ENCODE measurements at regions not wholly inside any gene's neighbourhood (a gene's known extent, or its start where the extent isn't known, plus 50 kb on each side); places are given as distances from the start of the nearest gene placed in this dataset.

GRCh38 chr15:91431041-91431715 lies 331.1 kb downstream of the SV2B start:
- peaks cover 5% of the 10 kb centered on the region for H3K27me3 Mint-ChIP-seq (ENCODE audit: insufficient read depth)
- no peak overlapping the region for H3K27ac ChIP-seq (ENCODE audit: low read depth, low read length)
- DNase-seq: no peak
- no peak overlapping the region for H3K4me3 ChIP-seq (ENCODE audit: low read length)
- H3K27me3 ChIP-seq (ENCODE audit: control insufficient read depth, insufficient read depth, low read length, poor library complexity, severe bottlenecking): no peaks in the 10 kb centered on the region
- no peaks in the 10 kb centered on the region for H3K4me1 Mint-ChIP-seq
- no peaks in the 10 kb centered on the region for H3K36me3 ChIP-seq (ENCODE audit: control insufficient read depth, insufficient read depth, low read length)
- no peak overlapping the region for H3K9ac ChIP-seq (ENCODE audit: extremely low read depth, low read length, poor library complexity, severe bottlenecking)
- H3K9me3 Mint-ChIP-seq: no peaks in the 10 kb centered on the region
- H3K4me1 ChIP-seq (ENCODE audit: control insufficient read depth, insufficient read depth, low read length): no peaks in the 10 kb centered on the region
- H3K9me3 ChIP-seq (ENCODE audit: control insufficient read depth, low read length): no peaks in the 10 kb centered on the region
- no peak overlapping the region for H3K4me3 Mint-ChIP-seq
- no peaks in the 10 kb centered on the region for H3K36me3 Mint-ChIP-seq (ENCODE audit: low read depth)
- TF ChIP-seq CTCF (conservative IDR thresholded peaks at IDR 0.05): no peak
- no peak overlapping the region for H3K27ac Mint-ChIP-seq
- 86 to 95% methylated on average over 4 to 8 of the region's 8 CpGs for WGBS, 2 experiments (ENCODE audit: insufficient coverage in 1 of 2, insufficient read length in 1 of 2)

- Histone ChIP-seq H3K9me3 (ENCODE audit: control insufficient read depth, low read length) (no peaks in the 10 kb centered on the region), H3K9ac (ENCODE audit: extremely low read depth, low read length, poor library complexity, severe bottlenecking) (no peak overlapping the region), H3K27ac (ENCODE audit: low read depth, low read length) (no peak overlapping the region), H3K4me1 (ENCODE audit: control insufficient read depth, insufficient read depth, low read length) (no peaks in the 10 kb centered on the region), H3K4me3 (ENCODE audit: low read length) (no peak overlapping the region), H3K36me3 (ENCODE audit: control insufficient read depth, insufficient read depth, low read length) (no peaks in the 10 kb centered on the region), H3K27me3 (ENCODE audit: control insufficient read depth, insufficient read depth, low read length, poor library complexity, severe bottlenecking) (no peaks in the 10 kb centered on the region)
- Mint-ChIP-seq H3K4me1 (no peaks in the 10 kb centered on the region), H3K27ac (no peak overlapping the region), H3K36me3 (ENCODE audit: low read depth) (no peaks in the 10 kb centered on the region), H3K27me3 (ENCODE audit: insufficient read depth) (no peaks in the 10 kb centered on the region), H3K9me3 (no peaks in the 10 kb centered on the region), H3K4me3 (no peak overlapping the region)
- WGBS, 2 experiments (ENCODE audit: insufficient coverage in 1 of 2, insufficient read length in 1 of 2): 92% methylated on average over 2 of the region's 2 CpGs; no CpG with 5 or more reads in 1 of the 2 experiments
- TF ChIP-seq CTCF (conservative IDR thresholded peaks at IDR 0.05): no peak
- no peak for DNase-seq
Measured at GRCh38 chr15:91435113-91435512, 335.1 kb downstream of the SV2B start.

- no peaks in the 10 kb centered on the region for H3K4me1 Mint-ChIP-seq
- no peak overlapping the region for H3K9ac ChIP-seq (ENCODE audit: extremely low read depth, low read length, poor library complexity, severe bottlenecking)
- no peak overlapping the region for H3K27ac ChIP-seq (ENCODE audit: low read depth, low read length)
- H3K9me3 Mint-ChIP-seq: peaks cover 7% of the 10 kb centered on the region
- no peaks in the 10 kb centered on the region for H3K36me3 Mint-ChIP-seq (ENCODE audit: low read depth)
- no peak overlapping the region for H3K4me3 ChIP-seq (ENCODE audit: low read length)
- no peaks in the 10 kb centered on the region for H3K36me3 ChIP-seq (ENCODE audit: control insufficient read depth, insufficient read depth, low read length)
- no peaks in the 10 kb centered on the region for H3K27me3 Mint-ChIP-seq (ENCODE audit: insufficient read depth)
- no peak for TF ChIP-seq CTCF (conservative IDR thresholded peaks at IDR 0.05)
- DNase-seq: no peak
- WGBS, 2 experiments (ENCODE audit: insufficient coverage in 1 of 2, insufficient read length in 1 of 2): 96 to 100% methylated on average over 1 to 3 of the region's 3 CpGs
- no peak overlapping the region for H3K27ac Mint-ChIP-seq
- no peaks in the 10 kb centered on the region for H3K9me3 ChIP-seq (ENCODE audit: control insufficient read depth, low read length)
- no peaks in the 10 kb centered on the region for H3K27me3 ChIP-seq (ENCODE audit: control insufficient read depth, insufficient read depth, low read length, poor library complexity, severe bottlenecking)
- H3K4me1 ChIP-seq (ENCODE audit: control insufficient read depth, insufficient read depth, low read length): no peaks in the 10 kb centered on the region
- H3K4me3 Mint-ChIP-seq: no peak overlapping the region
Measured at GRCh38 chr15:91444656-91445055, 344.6 kb downstream of the SV2B start.
